ENCODE measurements at regions not wholly inside any gene's neighbourhood (a gene's known extent, or its start where the extent isn't known, plus 50 kb on each side); places are given as distances from the start of the nearest gene placed in this dataset.

DNA sequence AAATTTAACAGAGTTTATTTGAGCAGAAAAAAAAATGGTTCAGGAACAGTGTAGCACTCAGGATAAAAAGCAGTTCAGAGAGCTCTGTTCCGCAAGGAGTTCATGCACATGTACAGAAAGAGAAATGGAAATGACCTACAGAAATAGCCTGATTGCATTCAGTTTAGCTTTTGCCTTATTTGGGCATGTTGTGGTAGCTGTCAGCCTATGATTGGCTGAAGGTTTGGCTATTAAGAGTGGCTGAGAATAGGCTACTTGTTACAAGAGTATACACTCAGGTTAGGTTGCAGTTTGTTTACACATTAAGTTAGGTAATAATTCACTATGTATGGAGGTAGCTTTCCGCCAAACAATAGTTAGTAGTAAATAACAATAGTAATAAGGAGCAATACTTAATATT is 511.0 kb upstream of the TMPRSS15 start:
- DNase-seq (ENCODE audit: low read depth), result no peak
- Histone ChIP-seq H3K4me1 (ENCODE audit: insufficient read depth, low read length) (no peaks in the 10 kb centered on the region), H3K4me3 (ENCODE audit: insufficient read depth, low read depth, low read length) (no peak overlapping the region), H3K79me2 (ENCODE audit: insufficient read depth, low read length) (no peaks in the 10 kb centered on the region), H3K27ac (ENCODE audit: low read depth, low read length) (no peak overlapping the region), H3K36me3 (ENCODE audit: insufficient read depth, low read length) (no peaks in the 10 kb centered on the region), H3K9me3 (ENCODE audit: insufficient read depth, low read depth, low read length) (no peaks in the 10 kb centered on the region), H2AFZ (ENCODE audit: low read depth, low read length) (no peak overlapping the region), H3K4me2 (ENCODE audit: low read length) (no peak overlapping the region), H3K27me3 (ENCODE audit: insufficient read depth, low read length) (no peaks in the 10 kb centered on the region), H3K9ac (ENCODE audit: low read length) (no peak overlapping the region), H4K20me1 (ENCODE audit: insufficient read depth, low read length) (no peaks in the 10 kb centered on the region)
- Mint-ChIP-seq H3K4me3 (ENCODE audit: unreplicated experiment) (no peak overlapping the region), H3K36me3 (ENCODE audit: low read depth, unreplicated experiment) (no peaks in the 10 kb centered on the region), H3K9me3 (ENCODE audit: unreplicated experiment) (peaks cover 8% of the 10 kb centered on the region), H3K4me1 (ENCODE audit: low read depth, unreplicated experiment) (no peaks in the 10 kb centered on the region), H3K27me3 (ENCODE audit: low read depth, unreplicated experiment) (no peaks in the 10 kb centered on the region), H3K27ac (ENCODE audit: unreplicated experiment) (no peak overlapping the region)
- no peak for FAIRE-seq
- TF ChIP-seq, protein P1, sequence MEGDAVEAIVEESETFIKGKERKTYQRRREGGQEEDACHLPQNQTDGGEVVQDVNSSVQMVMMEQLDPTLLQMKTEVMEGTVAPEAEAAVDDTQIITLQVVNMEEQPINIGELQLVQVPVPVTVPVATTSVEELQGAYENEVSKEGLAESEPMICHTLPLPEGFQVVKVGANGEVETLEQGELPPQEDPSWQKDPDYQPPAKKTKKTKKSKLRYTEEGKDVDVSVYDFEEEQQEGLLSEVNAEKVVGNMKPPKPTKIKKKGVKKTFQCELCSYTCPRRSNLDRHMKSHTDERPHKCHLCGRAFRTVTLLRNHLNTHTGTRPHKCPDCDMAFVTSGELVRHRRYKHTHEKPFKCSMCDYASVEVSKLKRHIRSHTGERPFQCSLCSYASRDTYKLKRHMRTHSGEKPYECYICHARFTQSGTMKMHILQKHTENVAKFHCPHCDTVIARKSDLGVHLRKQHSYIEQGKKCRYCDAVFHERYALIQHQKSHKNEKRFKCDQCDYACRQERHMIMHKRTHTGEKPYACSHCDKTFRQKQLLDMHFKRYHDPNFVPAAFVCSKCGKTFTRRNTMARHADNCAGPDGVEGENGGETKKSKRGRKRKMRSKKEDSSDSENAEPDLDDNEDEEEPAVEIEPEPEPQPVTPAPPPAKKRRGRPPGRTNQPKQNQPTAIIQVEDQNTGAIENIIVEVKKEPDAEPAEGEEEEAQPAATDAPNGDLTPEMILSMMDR (IDR thresholded peaks at IDR 0.05; ENCODE audit: insufficient read depth, low read depth, low read length), result no peak
- TF ChIP-seq EZH2 (IDR thresholded peaks at IDR 0.05; ENCODE audit: insufficient read depth, low read length), result no peak

DNA sequence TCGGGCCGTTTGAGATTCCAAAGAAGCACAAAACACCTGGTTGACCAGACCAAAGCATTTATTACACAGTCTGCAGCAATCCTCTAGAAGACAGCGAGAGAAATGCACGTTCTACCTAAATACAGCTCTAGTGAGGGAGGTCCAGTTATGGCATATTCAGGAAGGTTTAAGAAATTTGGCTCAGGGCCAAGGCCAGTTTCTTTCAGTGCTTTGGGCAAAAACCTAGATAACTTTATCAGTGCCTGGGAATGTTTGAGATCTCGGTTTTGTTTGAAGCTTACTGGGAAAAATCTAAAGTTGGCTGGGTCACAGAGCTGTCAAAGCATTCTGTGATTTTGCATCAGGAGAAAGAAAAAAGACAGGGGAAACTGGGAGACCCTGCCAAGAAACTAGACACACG is 514.0 kb upstream of the TMPRSS15 start:
- H3K9me3 Mint-ChIP-seq (ENCODE audit: unreplicated experiment), result no peaks in the 10 kb centered on the region
- H3K27ac Mint-ChIP-seq (ENCODE audit: unreplicated experiment), result no peak overlapping the region
- FAIRE-seq (no peak), DNase-seq (ENCODE audit: low read depth) (no peak)
- Histone ChIP-seq H3K9me3 (ENCODE audit: insufficient read depth, low read depth, low read length) (peaks cover 3% of the 10 kb centered on the region), H3K4me2 (ENCODE audit: low read length) (no peak overlapping the region), H3K4me3 (ENCODE audit: insufficient read depth, low read depth, low read length) (no peak overlapping the region), H3K27ac (ENCODE audit: low read depth, low read length) (no peak overlapping the region), H3K79me2 (ENCODE audit: insufficient read depth, low read length) (no peaks in the 10 kb centered on the region), H3K9ac (ENCODE audit: low read length) (no peak overlapping the region), H2AFZ (ENCODE audit: low read depth, low read length) (no peak overlapping the region), H4K20me1 (ENCODE audit: insufficient read depth, low read length) (no peaks in the 10 kb centered on the region), H3K4me1 (ENCODE audit: insufficient read depth, low read length) (no peaks in the 10 kb centered on the region), H3K27me3 (ENCODE audit: insufficient read depth, low read length) (no peaks in the 10 kb centered on the region), H3K36me3 (ENCODE audit: insufficient read depth, low read length) (no peaks in the 10 kb centered on the region)
- H3K27me3 Mint-ChIP-seq (ENCODE audit: low read depth, unreplicated experiment), result no peaks in the 10 kb centered on the region
- peaks cover 1% of the 10 kb centered on the region for H3K4me1 Mint-ChIP-seq (ENCODE audit: low read depth, unreplicated experiment)
- H3K36me3 Mint-ChIP-seq (ENCODE audit: low read depth, unreplicated experiment), result no peaks in the 10 kb centered on the region
- TF ChIP-seq, protein P1 (IDR thresholded peaks at IDR 0.05; ENCODE audit: insufficient read depth, low read depth, low read length), result no peak
- TF ChIP-seq EZH2 (IDR thresholded peaks at IDR 0.05; ENCODE audit: insufficient read depth, low read length), result no peak
- no peak overlapping the region for H3K4me3 Mint-ChIP-seq (ENCODE audit: unreplicated experiment)

DNA sequence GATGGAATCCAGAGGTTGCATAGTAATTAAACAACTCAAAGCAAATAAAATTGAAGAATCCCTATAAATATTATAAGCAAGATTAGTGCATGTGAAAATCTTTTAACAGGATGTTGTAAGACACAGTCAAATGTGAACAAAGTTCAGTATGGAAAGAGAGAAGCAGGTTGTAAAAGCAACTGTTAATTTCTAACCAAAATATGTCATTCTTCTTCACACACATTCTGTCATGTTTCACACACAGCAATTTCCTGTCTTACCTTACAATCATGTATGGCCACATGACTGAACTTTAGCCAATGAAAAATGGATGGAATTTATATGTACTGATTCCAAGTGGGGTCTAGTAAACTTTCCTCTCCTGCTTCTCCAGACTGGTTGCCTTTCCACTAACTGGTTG is 527.7 kb upstream of the TMPRSS15 start:
- no peak overlapping the region for H3K4me2 ChIP-seq (ENCODE audit: low read length)
- no peaks in the 10 kb centered on the region for H3K4me1 ChIP-seq (ENCODE audit: insufficient read depth, low read length)
- no peak overlapping the region for H3K4me3 Mint-ChIP-seq (ENCODE audit: unreplicated experiment)
- no peak for TF ChIP-seq EZH2 (IDR thresholded peaks at IDR 0.05; ENCODE audit: insufficient read depth, low read length)
- TF ChIP-seq, protein P1 (IDR thresholded peaks at IDR 0.05; ENCODE audit: insufficient read depth, low read depth, low read length), result no peak
- H3K36me3 Mint-ChIP-seq (ENCODE audit: low read depth, unreplicated experiment), result no peaks in the 10 kb centered on the region
- no peak overlapping the region for H3K27ac Mint-ChIP-seq (ENCODE audit: unreplicated experiment)
- FAIRE-seq (no peak), DNase-seq (ENCODE audit: low read depth) (no peak)
- no peak overlapping the region for H3K4me3 ChIP-seq (ENCODE audit: insufficient read depth, low read depth, low read length)
- H2AFZ ChIP-seq (ENCODE audit: low read depth, low read length), result no peak overlapping the region
- no peaks in the 10 kb centered on the region for H3K79me2 ChIP-seq (ENCODE audit: insufficient read depth, low read length)
- H3K27ac ChIP-seq (ENCODE audit: low read depth, low read length), result no peak overlapping the region
- H3K27me3 ChIP-seq (ENCODE audit: insufficient read depth, low read length), result no peaks in the 10 kb centered on the region
- no peaks in the 10 kb centered on the region for H3K9me3 Mint-ChIP-seq (ENCODE audit: unreplicated experiment)
- H4K20me1 ChIP-seq (ENCODE audit: insufficient read depth, low read length), result no peaks in the 10 kb centered on the region
- H3K27me3 Mint-ChIP-seq (ENCODE audit: low read depth, unreplicated experiment), result no peaks in the 10 kb centered on the region
- H3K9me3 ChIP-seq (ENCODE audit: insufficient read depth, low read depth, low read length), result no peaks in the 10 kb centered on the region
- H3K9ac ChIP-seq (ENCODE audit: low read length), result no peak overlapping the region
- no peaks in the 10 kb centered on the region for H3K36me3 ChIP-seq (ENCODE audit: insufficient read depth, low read length)
- no peaks in the 10 kb centered on the region for H3K4me1 Mint-ChIP-seq (ENCODE audit: low read depth, unreplicated experiment)

Measured in astrocyte (in vitro differentiated cells and primary cell).